ENCODE measurements at regions not wholly inside any gene's neighbourhood (a gene's known extent, or its start where the extent isn't known, plus 50 kb on each side); places are given as distances from the start of the nearest gene placed in this dataset.

DNA sequence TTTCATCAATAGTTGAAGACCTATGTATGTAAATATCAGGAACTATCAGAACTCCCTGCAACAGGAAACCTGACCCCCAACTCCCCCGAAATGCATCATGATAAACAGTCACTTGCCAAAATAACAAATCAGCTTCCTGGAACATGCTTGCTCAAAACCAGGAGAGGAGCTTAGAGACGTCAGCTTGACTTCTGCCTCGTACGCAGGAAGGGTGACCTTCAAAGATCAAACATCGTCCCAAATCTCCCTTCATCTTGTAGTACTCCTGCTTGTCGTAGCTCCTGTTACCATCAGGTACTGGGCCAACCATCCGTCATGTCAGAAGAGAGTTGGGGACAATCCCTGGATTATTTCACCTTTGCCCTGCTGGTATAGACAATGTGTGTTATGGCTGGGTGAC lies 396.1 kb downstream of the GADD45G start:
- TF ChIP-seq POLR2A (IDR thresholded peaks at IDR 0.05) (no peak), CTCF (IDR thresholded peaks at IDR 0.05) (no peak)
